Stimulated activated CD4-positive, alpha-beta T cell treated with anti-CD3 and anti-CD28 coated beads, TNF-alpha, amount 100 ng/mL, for 48 hours (primary cell): ENCODE measurements at regions not wholly inside any gene's neighbourhood (a gene's known extent, or its start where the extent isn't known, plus 50 kb on each side); places are given as distances from the start of the nearest gene placed in this dataset.

Source experiments
- DNase-seq, 3 donors: peaks; one replicate each; pipeline ENCODE4 v3.0.0-alpha.2; 2020; ENCODE audit warnings: low read depth in 3 of 3

- no peak for DNase-seq
These were observed 643.8 kb upstream of the GALNTL6 start for GRCh38 chr4:171169396-171169795.

DNA sequence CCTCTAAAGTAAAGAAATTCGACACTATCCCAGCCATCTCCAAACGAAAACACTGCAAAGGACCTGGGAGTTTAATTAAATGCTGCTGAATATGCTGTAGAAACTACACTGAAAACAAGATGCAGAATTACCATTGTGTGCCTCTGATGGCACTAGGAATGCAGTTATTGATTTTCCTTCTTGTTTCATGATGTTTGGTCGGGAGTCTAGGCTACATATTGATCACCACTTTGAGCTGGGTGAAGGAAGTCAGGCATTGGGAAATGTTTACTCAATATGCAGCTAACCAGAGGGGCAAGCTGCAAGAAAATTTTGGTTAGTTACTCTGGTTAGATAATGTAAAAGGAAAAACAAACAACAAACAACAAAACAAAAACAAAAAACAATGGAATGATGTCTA is 650.7 kb upstream of the GALNTL6 start:
- DNase-seq, result no peak

DNA sequence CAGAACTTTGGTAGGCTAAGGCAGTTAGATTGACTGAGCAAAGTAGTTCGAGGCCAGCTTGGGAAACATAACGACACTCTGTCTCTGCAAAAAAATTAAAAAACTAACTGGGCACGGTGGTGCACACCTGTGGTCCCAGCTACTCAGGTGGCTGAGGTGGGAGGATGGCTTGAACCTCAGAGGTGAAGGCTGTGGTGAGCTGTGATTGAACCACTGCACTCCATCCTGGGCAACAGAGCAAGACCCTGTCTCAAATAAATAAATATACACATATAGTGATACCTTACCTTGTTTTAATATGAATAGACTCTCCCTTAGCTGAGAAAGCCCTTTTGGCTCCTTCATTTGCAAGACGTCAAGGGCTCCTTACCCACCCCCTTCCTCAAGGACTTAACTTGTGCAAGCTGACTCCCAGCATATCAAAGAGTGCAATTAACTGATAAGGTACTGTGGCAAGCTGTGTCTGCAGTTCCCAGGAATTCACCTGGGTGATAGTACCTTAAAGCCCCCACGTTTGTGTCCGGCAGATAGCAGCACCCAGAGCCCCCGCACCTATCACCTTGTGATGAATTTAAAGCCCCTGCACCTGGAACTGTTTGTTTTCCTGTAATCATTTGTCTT is 655.6 kb upstream of the GALNTL6 start:
- no peak for DNase-seq

DNA sequence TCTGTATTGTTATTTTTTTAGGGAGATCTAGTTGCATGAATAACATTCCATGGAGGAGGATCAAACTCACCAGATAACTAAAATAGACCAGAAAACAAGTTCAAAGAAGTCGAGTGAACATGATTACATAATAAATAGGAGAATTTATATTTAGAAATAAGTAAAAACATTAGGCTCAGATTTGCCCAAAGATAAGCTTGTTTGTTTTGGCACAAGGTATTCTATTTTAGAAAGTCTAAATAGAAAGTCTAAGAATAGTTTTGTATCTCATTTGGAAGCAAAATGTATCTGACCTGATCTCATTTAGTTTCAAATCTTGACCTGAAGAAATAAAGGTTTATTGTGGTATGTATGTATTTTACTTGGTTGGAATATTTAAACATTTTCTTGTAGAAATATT is 670.6 kb upstream of the GALNTL6 start:
- no peak for DNase-seq

- no peak for DNase-seq
These were observed 671.2 kb upstream of the GALNTL6 start for GRCh38 chr4:171142045-171142444.

DNA sequence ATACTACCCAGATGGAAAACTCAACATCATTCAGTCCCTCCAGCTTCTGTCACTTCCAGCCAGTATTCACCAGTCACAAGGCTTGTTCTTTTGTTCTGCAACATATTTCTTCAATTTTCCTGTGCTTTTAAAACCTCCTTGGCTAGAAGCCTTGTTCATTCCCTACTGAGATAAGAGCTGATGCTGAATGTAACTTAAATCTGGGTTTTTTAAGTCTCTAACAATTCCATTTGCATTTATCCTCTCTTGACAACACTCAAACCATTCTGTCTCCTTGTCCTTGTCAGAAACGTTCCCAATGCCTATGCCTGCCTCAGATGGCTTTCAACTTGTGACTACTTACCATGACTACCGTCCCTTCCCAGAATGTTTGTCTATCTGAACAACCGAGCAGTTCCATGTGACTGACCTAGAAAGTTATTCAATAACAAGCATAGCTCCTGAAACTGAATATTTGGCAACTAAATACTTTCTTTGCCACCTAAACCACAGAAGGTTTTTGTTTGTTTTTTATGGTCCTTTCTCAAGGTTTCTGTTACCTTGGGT is 682.9 kb upstream of the GALNTL6 start:
- no peak for DNase-seq

DNA sequence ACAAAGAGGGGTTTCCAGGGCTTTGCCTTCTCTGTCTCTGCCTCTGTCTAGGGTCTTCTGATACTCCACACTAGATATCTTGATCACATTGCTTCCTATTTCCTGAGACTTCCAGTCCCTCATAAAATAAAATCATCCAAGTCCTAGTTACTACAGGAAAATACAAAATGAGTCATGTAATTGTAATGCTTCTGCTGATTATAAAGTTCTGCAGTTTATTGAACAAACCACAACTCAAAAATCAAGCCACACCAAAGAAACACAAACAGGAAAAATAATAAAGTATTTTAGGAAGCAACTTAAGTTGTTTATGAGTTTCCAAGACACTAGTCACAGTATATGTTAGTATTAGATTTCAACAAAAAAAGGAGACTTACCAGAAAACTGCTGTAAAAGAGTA is 695.1 kb upstream of the GALNTL6 start:
- DNase-seq, result no peak

- DNase-seq, result no peak
These were observed 695.7 kb upstream of the GALNTL6 start for GRCh38 chr4:171117457-171117856.

- DNase-seq, result no peak
These were observed 711.4 kb upstream of the GALNTL6 start for GRCh38 chr4:171101845-171102244.

DNA sequence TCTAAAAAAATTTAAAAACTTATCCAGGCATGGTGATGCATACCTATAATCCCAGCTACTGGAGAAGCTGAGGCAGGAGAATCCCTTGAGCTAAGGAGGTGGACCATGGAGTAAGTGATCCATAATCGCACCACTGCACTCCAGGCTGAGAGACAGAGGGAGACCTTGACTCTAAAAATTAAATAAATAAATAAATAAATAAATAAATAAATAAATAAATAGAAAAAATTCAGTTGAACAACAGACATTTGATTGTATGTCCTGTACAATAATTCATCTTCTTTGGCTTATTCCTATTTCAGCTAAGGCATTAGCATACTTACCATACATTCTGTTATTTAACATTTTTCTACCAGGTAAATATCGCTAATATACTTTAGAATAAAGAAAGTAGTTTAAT is 726.1 kb upstream of the GALNTL6 start:
- DNase-seq, result no peak

DNA sequence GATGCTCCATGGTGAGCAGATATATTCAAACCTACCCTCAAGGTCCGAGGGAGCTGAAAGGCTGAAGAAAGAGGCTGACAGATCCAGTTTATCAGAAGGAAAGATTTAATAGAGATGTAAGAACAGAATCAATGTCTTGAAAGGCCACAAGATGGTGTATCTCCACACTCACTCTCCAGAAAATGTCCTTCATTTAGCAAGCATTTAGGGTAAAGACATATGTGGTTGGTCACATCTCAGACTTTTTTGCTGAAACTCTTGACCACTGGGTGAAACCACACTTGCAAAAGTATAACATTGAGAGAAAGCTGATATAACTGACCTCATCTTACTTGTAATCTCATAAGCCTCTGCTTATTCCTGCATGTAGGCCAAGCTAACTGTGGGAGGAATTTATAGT is 745.8 kb upstream of the GALNTL6 start:
- DNase-seq, result no peak

DNA sequence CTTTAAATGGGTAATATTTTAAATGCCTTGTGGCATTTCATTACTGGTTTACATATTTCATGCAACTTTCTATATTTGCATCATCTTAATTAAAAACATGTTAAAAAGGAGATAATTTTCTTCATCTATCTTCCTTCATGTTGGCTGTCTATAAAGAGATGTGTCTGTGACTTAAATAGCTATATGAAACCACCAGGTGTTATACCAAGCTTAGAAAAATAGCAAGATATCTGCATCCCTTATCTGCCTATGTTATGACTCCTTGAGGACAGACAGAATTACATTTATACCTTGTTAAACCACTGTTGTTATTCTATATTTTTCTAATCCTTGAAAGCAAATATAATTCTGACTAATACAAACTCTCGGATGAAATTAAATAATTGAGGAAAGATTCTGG is 763.8 kb upstream of the GALNTL6 start:
- DNase-seq, result no peak

DNA sequence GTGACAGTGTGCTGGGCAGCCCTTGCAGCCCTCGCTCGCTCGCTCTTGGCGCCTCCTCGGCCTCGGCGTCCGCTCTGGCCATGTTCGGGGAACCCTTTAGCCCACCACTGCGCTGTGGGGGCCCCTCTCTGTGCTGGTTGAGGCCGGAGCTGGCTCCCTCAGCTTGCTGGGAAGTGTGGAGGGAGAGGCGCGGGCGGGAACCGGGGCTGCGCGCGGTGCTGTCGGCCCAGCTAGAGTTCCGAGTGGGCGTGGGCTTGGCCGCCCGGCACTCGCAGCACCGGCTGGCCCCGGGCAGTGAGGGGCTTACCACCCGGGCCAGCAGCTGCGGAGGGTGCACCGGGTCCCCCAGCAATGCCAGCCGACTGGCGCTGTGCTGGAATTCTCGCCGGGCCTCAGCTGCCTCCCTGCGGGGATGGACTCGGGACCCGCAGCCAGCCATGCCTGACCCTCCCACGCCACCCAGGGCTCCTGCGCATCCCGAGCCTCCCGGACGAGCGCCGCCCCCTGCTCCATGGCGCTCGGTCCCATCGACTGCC is 770.1 kb upstream of the GALNTL6 start:
- no peak for DNase-seq

- no peak for DNase-seq
These were observed 777.3 kb upstream of the GALNTL6 start for GRCh38 chr4:171035909-171036308.

GRCh38 chr4:171031338-171031737 is 781.9 kb upstream of the GALNTL6 start:
- no peak for DNase-seq

GRCh38 chr4:171025776-171026175 is 787.4 kb upstream of the GALNTL6 start:
- DNase-seq, result no peak

DNA sequence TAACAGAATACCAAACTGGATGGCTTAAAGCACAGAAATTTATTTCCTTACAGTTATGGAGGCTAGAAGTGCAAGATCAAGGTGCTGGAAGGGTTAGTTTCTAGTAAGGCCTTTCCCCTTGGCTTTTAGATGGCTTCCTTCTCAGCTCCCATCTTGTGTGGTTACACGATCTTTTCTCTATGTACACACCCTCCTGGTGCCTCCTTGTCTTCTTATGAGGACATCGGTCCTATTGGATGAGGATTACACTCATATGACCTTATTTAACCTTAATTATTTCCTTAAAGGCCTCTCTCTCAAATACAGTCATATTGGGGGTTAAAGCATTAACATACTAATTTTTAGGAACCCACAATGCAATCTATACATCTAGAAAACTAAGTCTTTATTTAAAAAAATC is 787.9 kb upstream of the GALNTL6 start:
- no peak for DNase-seq

GRCh38 chr4:171024720-171025303 is 788.4 kb upstream of the GALNTL6 start:
- no peak for DNase-seq

DNA sequence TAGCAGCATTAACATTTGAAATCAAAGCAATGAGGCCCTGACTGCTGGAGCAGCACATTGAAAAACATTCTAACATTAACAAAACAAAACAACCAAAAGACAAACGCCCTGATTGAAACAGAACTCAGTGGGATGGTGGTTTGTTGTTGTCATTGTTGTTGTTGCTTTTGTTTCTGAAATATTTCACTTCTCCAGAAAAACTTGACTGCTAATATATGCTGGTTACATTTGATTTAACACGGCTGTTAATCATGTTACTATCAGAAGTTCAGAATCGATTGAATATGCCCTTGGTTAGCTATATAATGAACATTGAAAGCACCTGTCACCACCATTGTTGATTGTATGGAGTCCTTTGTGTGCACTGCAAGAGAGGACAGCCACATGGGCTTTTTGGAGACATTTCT is 790.4 kb upstream of the GALNTL6 start:
- DNase-seq, result no peak

GRCh38 chr4:171017593-171017992 is 795.6 kb upstream of the GALNTL6 start:
- no peak for DNase-seq

DNA sequence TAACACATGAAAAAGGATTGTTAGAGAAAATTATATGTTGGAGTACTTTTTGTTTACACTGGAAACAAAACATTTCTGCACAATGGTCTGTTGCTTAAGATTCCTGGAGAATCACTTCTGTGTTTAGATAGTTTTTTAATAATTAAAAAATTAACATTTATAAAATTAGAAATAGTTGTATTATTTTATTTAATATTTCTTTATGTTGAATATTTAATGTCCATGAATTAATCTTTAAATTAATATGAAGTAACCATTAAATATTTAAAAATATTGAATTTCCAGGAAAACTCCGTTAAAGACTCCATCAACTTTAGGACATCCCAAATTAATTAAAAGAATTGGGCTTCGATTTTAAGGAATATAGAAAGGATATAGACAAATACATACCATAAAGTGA is 797.1 kb upstream of the GALNTL6 start:
- no peak for DNase-seq

DNA sequence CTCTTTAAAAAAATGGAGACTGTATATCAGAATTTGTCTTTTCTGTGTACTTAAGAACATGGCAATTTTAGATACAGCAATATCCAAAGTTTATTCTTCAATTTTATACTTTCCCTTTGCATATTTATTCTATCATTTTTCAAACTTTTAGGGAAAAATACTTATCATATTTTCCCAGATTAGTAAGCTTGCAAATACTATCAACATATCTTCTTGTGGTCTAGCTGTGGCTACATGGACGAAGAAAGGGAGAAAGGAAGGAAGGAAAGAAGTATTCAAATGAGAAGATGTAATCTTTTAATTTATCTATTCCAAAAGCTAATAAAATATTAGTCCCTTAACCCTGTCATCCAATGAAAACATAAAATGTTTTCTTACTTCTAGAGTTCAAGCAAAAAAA is 797.8 kb upstream of the GALNTL6 start:
- DNase-seq, result no peak

GRCh38 chr4:171007618-171008390 is 805.4 kb upstream of the GALNTL6 start:
- DNase-seq, result no peak
